HL-60 (cell line): ENCODE measurements at regions not wholly inside any gene's neighbourhood (a gene's known extent, or its start where the extent isn't known, plus 50 kb on each side); places are given as distances from the start of the nearest gene placed in this dataset.

ENCODE experiments used
- DNase-seq, 2 experiments: peaks; one replicate each; pipeline ENCODE4 v3.0.0-alpha.2; 2010 to 2020; ENCODE audit warnings: low read depth in 1 of 2, low spot score in 1 of 2
- H3K27ac ChIP-seq: fragments of 250-450 bp; sonication (Bioruptor Pico); replicated peaks from 2 replicates; pipeline ENCODE4 v1.5.1; 2020; ENCODE audit warnings: mild to moderate bottlenecking, moderate library complexity
- H3K27me3 ChIP-seq: fragments of 250-450 bp; sonication (Bioruptor Pico); 2 replicates; pipeline ENCODE4 v1.5.1; 2021; ENCODE audit warnings: mild to moderate bottlenecking, moderate library complexity; ENCODE audit not compliant: insufficient read depth, poor library complexity, severe bottlenecking
- H3K4me3 ChIP-seq: replicated peaks from 2 replicates; pipeline ENCODE4 v1.5.1; 2011; ENCODE audit warnings: mild to moderate bottlenecking, control low read depth, low read length; ENCODE audit not compliant: insufficient read depth
- GABPA ChIP-seq: IDR thresholded peaks from 2 replicates; pipeline ENCODE4 v1.6.1; 2012; ENCODE audit warnings: low read depth
- POLR2AphosphoS5 ChIP-seq: IDR thresholded peaks from 2 replicates; pipeline ENCODE4 v1.6.1; 2012; ENCODE audit warnings: low read depth
- REST ChIP-seq: IDR thresholded peaks from 2 replicates; pipeline ENCODE4 v1.6.1; 2012; ENCODE audit warnings: low read depth; ENCODE audit not compliant: insufficient replicate concordance
- SPI1 ChIP-seq: IDR thresholded peaks from 2 replicates; pipeline ENCODE4 v1.6.1; 2012; ENCODE audit warnings: low read depth, mild to moderate bottlenecking, borderline replicate concordance
- TF ChIP-seq, protein P1 (sequence below): IDR thresholded peaks from one replicate; pipeline ENCODE4 v1.5.1; 2011; ENCODE audit warnings: low read length, control low read depth, inconsistent platforms; ENCODE audit not compliant: insufficient read depth

DNA sequence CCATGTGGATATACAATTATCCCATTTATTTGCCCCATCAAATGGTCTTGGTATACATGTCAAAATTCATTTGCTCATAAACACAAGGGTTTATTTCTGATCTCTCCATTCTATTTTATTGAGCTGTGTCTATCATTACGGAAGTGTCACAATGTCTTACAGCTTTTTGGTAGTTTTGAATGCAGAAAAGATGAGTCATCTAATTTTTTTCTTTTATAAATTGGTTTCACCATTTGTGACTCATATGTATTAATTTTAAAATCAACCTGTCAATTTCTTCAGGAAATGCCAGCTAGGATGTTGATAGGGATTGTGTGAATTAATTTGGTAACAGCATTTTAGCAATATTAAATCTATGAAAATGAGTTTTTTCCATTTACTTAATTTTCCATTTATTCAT lies 2549.4 kb downstream of the PCDH9 start:
- no peak for DNase-seq
- H3K27me3 ChIP-seq: no peaks in the 10 kb centered on the region
- H3K27ac ChIP-seq: no peak overlapping the region
- TF ChIP-seq SPI1: no peak
- H3K4me3 ChIP-seq: no peak overlapping the region

DNA sequence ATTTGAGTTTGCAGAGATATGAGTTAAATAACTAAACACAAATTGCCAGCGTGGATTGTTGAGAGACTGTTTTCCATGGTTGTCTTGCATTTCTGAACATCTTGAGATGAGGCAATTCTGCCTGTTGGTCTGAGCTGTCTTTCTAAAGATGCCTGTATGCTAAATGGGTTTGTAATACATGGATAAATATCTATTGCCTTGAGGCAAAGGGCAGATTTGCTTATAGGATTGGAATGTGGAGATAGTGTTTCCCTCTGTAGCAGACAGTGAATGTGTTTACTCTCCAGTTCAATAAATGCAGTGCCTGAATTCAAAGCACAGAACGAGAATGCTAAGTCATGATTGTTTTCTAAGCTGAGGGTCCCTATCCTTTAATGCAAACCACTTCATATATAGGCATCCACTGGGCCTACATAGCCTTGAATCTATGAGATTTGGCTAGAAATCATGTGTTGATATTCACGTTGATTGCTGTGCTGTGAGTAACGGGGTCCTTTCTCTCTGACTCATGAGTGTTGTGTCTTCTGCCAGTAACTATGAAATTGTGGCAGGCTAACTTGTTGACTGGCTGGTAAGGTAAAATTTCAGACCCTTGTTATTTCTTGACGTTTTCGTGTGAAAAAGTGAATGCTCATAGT lies 2554.8 kb downstream of the PCDH9 start:
- Histone ChIP-seq H3K27me3 (no peaks in the 10 kb centered on the region), H3K4me3 (no peak overlapping the region), H3K27ac (no peak overlapping the region)
- no peak for DNase-seq
- TF ChIP-seq GABPA (no peak), SPI1 (no peak), POLR2AphosphoS5 (no peak), REST (no peak)
- TF ChIP-seq, protein P1, sequence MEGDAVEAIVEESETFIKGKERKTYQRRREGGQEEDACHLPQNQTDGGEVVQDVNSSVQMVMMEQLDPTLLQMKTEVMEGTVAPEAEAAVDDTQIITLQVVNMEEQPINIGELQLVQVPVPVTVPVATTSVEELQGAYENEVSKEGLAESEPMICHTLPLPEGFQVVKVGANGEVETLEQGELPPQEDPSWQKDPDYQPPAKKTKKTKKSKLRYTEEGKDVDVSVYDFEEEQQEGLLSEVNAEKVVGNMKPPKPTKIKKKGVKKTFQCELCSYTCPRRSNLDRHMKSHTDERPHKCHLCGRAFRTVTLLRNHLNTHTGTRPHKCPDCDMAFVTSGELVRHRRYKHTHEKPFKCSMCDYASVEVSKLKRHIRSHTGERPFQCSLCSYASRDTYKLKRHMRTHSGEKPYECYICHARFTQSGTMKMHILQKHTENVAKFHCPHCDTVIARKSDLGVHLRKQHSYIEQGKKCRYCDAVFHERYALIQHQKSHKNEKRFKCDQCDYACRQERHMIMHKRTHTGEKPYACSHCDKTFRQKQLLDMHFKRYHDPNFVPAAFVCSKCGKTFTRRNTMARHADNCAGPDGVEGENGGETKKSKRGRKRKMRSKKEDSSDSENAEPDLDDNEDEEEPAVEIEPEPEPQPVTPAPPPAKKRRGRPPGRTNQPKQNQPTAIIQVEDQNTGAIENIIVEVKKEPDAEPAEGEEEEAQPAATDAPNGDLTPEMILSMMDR: no peak

DNA sequence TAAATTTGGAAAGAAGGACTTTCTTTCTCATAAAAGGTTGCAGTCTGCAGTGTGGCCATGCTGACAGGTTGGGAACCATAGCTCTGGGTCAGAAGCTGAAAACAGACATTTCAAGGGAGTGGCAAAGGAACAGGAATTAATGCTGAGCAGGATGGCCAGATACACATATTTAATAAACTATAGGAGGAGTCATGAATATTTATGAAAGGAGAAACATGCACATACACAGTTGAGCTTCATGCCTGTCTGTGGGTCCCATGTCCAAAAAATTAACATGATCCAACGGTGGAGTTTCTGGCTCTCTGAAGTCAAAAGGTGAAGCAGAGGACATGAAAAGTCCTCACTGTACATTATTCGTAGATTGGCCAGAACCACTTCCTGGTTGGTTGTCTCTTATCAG lies 2556.0 kb downstream of the PCDH9 start:
- TF ChIP-seq, protein P1: no peak
- TF ChIP-seq GABPA (no peak), REST (no peak), POLR2AphosphoS5 (no peak), SPI1 (no peak)
- Histone ChIP-seq H3K4me3 (no peak overlapping the region), H3K27ac (no peak overlapping the region)

DNA sequence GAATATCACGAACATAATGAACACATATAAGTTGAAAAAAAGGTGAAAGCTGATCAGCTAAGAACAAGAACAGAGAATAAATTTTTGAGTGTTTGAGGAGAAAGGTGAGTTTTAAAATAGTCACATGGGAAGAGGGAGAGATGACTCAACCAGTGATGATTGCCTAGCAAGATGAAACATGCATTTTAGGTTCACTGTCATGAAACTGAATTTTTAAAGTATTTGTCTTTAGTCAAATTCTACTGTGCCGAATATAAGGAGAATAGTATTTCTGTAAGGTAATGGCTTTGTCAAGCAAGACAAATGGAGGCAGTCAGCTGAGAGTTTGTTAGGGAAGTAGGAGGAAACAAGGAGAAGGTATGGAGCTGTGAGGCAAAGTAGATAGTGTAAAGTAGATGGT lies 2557.4 kb downstream of the PCDH9 start:
- H3K4me3 ChIP-seq: no peak overlapping the region
- H3K27ac ChIP-seq: no peak overlapping the region
- no peaks in the 10 kb centered on the region for H3K27me3 ChIP-seq
- TF ChIP-seq GABPA (no peak), SPI1 (no peak), REST (no peak), POLR2AphosphoS5 (no peak)
- TF ChIP-seq, protein P1: no peak
- no peak for DNase-seq

More for the DNA sequence above, 2556.0 kb downstream of the PCDH9 start:
- no peaks in the 10 kb centered on the region for H3K27me3 ChIP-seq
- DNase-seq: no peak
